ENCODE measurements at regions not wholly inside any gene's neighbourhood (a gene's known extent, or its start where the extent isn't known, plus 50 kb on each side); places are given as distances from the start of the nearest gene placed in this dataset.

- TF ChIP-seq POLR2A (IDR thresholded peaks at IDR 0.05) (no peak), CTCF (IDR thresholded peaks at IDR 0.05 in 4 of 5, conservative IDR thresholded peaks at IDR 0.05 in 1 of 5) (no peak)
These were observed 282.1 kb downstream of the RPS6KC1 start for GRCh38 chr1:213333121-213333520.
